Activated T-helper 1 cell treated with Interleukin-2 at 50 U/mL for 16 hours (primary cell): ENCODE measurements at regions not wholly inside any gene's neighbourhood (a gene's known extent, or its start where the extent isn't known, plus 50 kb on each side); places are given as distances from the start of the nearest gene placed in this dataset.

Experiments
- DNase-seq: peaks from one replicate; pipeline ENCODE4 v3.0.0-alpha.2; 2020; ENCODE audit warnings: low read depth

- DNase-seq, result no peak
Measured at GRCh38 chr18:78727057-78727739, 252.4 kb upstream of the SALL3 start.

DNA sequence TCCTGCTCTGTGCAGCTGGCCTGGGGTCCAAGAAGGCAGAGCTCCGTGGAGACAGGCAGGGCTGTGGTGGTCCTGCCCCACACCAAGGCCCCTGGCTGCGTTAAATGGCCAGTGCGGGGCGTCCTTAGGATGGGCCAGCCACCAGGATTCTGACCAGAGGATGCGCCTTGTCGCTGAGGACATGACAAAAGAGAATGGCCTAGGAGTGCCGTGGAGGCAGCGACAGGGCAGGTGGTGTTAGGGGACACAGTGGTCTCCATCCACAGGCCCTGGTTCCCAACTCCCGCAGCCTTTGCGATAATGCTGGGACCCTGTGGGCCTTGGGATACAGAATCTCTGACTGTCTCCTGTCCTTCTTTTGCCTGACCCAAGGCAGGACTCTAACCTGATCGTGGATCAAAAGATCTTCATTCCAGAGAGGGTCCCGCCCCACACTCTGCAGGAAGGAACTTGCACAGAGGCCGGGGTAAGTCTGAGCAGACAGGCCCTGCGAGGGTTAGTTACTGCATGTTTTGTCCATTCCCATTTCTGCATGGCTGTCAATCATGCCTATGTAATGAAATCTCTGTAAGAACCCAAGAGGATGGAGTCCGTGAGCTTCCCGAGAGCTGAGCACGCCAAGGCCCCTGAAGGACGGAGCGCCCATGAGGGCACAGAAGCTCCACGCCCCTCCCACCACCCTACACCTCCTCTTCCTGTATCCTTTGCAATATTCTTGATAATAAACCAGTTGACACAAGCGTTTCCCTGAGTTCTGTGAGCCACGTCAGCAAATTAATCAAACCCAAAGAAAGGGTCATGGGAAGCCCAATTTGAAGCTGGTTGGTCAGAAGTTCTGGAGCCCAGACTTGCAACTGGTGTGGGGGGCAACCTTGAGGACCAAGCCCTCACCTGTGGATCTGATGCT lies 251.5 kb upstream of the SALL3 start:
- no peak for DNase-seq

DNA sequence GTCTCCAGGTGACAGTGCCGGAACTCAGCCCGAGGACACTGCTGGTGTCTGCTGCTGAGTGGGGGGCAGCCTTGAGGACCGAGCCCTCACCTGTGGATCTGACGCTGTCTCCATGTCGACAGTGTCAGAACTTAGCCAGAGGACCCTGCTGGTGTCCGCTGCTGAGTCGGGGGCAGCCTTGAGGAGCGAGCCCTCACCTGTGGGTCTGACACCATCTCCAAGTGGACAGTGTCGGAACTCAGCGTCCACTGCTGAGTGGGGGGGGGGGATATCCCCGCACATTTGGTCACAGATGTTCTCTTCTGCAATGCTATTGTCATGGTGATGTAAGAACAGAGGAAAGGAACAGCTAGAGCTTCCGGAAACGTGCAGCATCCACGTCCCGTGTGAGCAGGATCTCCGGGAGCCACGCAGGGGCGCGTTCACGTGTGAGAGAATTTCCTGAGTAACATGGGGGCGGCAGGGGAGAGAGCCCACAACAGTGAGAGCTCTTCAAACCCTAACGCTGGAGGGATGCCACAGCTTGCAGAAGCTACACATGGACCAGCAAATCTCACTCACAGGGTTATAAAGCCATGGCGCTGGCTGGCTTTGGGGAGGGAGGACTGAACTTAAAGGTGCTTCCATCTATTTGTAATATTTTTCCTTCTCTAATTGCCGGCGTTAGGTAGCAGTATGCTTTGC lies 250.7 kb upstream of the SALL3 start:
- no peak for DNase-seq

- no peak for DNase-seq
Measured at GRCh38 chr18:78730546-78730945, 249.1 kb upstream of the SALL3 start.

DNA sequence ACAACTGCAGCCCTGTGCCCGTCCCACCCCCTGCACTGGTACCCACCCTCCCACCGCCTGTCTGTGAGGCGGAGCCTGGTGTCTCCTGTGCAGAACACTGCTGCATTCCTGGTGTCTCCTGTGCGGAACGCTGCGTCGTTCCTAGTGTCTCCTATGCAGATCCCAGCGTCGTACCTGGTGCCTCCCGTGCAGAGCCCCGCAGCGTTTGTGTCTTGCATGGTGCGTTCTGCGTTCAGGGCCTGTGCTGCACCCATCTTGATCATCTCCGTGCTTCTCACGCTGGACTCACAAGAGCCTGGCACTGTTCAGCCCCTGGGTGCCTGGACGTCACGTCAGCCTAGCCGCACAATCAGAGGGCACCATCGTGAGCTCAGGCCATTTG lies 248.6 kb upstream of the SALL3 start:
- no peak for DNase-seq

GRCh38 chr18:78731398-78732032 lies 248.1 kb upstream of the SALL3 start:
- no peak for DNase-seq

DNA sequence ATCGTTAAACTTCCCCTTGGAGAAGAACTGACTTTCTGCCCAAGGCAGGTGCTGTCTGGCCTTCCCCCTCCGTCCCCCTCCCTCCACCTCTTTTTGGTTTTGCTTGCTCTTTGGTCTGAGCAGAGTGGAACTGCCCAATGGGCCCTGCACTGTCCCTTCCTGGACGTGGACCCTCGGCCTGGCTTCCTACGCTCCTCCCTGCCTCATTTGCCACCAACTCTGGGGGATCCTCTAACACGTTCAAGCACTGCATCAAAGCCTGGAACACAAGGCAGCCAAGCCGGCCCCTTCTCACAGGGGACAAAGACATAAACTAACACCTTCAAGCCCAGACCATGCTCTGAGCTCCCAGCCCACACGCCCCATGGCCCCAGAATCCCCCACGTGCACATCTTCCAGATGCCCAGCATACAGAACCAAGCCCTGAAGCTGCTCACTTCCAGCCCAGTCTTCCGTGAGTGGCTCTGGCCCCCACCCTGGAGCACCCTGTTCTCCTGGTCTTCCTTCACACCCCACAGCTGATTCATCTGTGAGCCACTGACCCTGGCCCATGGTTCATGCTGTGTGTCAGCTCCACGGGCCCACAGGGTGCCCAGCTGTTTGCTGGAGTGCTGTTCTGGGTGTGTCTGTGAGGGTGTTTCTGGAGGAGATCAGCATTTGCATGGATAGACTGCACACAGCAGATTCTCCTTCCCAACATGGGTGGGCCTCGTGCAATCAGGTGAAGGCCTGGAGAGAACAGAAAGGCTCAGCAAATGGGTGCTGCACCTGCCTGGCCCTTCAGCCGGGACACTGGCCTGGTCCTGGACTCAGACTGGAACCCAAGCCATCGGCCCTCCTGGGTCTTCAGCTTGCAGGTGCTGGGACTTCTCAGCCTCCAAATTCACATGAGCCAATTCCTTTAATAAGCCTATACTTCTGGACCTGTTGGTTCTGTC lies 247.1 kb upstream of the SALL3 start:
- DNase-seq, result no peak

GRCh38 chr18:78733762-78734613 lies 245.6 kb upstream of the SALL3 start:
- DNase-seq, result no peak

DNA sequence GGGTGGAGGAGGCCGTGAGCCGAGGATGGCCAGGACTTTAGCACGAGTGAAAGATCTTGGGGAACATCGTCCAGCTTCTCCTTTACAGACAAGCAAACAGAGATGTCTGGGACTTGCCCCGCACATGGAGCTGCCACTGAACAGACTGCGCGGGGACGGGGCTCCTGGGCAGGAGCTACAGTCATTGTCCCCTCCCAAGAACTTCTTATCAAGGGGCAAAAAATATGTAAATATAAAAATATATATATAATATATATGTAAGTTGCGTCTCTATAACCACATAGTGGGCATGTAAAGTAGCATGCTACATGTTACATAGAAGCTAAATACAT lies 245.0 kb upstream of the SALL3 start:
- DNase-seq, result no peak

DNA sequence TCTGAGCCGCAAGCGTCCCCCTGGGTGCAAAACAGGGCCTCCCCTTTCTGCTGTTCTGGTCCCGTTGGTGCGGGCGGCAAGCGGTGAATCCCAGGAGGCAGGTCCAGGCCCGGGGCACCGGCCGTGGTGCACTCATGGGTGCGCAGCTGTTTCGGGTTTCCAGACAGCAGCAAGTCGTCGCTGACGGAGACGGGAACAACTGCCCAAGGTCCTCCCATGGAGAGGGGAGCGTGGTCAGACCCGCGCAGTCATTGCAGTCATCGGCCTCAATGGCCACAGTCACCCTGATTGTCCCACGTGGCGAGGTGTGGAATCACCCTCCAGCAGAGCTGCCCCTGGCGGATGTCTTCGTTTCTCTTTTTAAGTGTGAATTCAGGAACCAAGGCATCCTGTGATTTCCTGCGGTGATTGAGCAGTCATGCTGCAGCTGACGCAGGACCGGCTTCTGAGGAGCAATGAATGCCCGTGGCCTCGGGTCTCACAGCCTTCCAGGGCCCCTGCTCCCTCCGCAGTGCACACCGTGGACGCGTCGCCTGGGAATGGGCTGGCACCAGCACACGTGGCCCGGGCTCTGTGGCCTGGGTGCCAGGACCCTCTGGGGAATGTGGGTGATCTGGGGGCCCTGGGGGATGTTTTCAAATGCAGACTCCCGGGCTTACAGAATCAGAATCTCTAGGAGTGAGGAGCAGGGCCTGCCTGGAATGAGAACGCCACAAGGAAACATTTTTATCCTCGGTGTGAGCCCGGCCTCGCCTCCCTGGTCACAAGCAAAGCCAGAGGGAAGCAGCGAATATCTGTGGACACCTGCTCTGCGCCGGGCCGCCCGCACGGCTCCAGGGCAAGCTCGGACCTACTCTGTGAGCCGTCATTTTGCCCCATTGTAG lies 244.2 kb upstream of the SALL3 start:
- no peak for DNase-seq

- no peak for DNase-seq
Measured at GRCh38 chr18:78736015-78736690, 243.5 kb upstream of the SALL3 start.

DNA sequence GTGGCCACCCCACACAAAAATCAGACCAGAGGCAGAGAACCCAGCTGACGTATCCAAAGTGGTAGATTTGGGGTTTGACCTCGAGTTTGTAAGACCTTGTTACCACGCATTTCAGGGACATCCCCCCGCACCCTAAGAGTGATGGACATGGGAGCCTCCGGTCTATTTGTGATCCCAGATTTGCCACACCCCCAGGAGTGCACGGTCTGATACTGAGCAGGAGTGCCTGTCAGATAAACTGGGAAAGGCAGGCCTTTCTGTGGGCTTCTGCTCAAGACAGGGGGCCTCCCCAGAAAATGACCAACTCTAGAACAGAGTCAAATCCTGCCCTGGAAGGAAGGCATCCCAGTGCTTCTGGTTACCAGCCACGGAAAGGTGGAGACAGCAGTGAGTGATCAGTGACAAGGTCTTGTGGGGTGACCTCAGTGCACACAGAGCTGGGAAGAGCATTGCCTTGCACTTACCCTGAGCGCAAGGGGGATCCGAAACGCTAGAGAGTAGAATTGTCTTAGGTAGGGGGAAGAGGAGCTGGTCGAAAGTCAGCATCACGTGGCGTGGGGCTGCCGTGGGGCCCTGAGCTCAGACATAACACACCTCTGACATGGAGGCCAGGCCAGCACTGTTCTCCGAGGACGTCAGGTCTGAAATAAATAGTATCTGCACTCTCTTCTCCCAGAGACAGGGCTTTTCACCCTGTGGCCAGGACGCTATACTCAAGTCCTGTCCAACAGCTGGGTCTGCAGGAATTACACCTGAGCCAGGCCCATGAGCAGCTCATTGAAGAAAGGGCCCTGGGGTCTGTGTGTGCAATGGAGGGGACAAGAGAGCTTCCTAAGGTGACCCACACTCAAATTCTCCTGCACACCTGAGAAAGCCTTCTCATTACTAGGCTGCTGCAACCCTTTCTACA lies 242.4 kb upstream of the SALL3 start:
- DNase-seq, result no peak

GRCh38 chr18:78738076-78738690 lies 241.4 kb upstream of the SALL3 start:
- no peak for DNase-seq

- DNase-seq, result no peak
Measured at GRCh38 chr18:78739115-78739514, 240.5 kb upstream of the SALL3 start.

DNA sequence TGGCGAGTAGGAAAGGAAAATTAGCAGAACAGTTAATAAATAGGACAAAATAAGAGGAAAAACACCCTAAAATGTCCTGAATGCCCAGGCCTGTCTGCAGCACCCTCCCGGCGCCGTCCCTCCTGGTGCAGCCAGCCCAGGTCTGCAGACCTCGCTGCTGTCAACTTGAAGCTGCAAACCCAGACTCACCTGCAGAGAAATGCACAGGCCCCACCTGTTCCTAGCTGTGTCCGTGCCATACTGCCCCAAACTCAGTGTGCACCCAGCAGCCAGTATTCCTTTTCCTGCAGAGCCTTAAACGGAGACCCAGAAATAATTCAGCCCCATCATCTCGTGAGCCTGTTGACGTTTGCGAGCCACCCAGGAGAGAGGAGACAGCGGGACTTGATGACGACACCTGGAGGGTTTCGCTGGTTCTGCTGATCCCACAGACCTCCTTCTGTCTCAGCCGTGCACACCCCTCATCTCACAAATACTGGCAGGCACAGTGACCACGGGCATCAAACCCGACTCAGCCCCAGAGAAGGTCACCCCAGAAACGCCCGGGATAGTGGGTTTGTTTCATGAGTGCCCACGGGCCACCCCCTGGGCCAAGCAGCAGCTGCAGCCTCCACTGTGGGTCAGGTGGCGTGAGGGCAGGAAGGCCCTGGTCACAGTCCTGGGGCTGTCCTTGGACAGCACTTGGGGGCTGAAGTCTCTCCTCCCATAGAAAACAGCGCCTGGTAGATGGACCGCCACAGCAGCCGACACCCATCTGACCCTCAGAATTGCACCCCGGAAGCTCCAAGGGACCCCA lies 239.5 kb upstream of the SALL3 start:
- DNase-seq, result no peak

DNA sequence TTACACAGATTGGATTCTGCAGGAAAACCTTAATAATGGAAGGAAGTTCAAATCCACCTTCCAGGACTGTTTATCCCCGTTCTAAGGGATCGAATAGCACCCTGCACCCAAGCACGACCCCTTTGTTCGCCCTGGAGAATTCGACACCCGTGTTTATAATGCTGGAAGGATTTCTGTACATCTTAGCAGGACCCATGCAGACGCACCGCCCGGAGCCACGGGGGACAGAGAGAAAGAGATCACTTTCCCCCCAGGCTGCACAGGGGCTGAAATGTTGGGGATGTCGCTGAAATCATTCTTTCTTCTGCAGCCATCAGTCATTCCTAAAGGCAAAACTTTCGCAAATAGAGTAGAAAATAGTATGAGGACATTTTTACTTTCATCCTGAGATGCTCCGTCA lies 238.7 kb upstream of the SALL3 start:
- no peak for DNase-seq
